Stimulated activated CD4-positive, alpha-beta T cell treated with anti-CD3 and anti-CD28 coated beads, Interleukin-2, amount 100 ng/mL, for 24 hours (primary cell): ENCODE measurements at regions not wholly inside any gene's neighbourhood (a gene's known extent, or its start where the extent isn't known, plus 50 kb on each side); places are given as distances from the start of the nearest gene placed in this dataset.
A peak's percentile ranks its signal among the peaks of the same experiment; 100 is the strongest.
"Not testable (repeated sequence)": the region's sequence is repeated elsewhere in the genome, so short reads cannot be mapped to it uniquely, and the experiment has no call there.

ENCODE experiments used
- DNase-seq, 2 donors: peaks; one replicate each; pipeline ENCODE4 v3.0.0-alpha.2; 2020

GRCh38 chr1:121519042-121519755, 334.4 kb downstream of the SRGAP2C start:
- DNase-seq: peak; percentile 79 to 89

GRCh38 chr1:121519756-121520286, 335.0 kb downstream of the SRGAP2C start:
- DNase-seq: not testable (repeated sequence)

- DNase-seq: no peak
Measured at GRCh38 chr1:121522061-121522759, 337.4 kb downstream of the SRGAP2C start.

- not testable (repeated sequence) for DNase-seq
Measured at GRCh38 chr1:121523112-121523511, 338.3 kb downstream of the SRGAP2C start.

GRCh38 chr1:121525355-121525754, 340.6 kb downstream of the SRGAP2C start:
- no peak for DNase-seq

- not testable (repeated sequence) for DNase-seq
Measured at GRCh38 chr1:121528958-121529357, 344.2 kb downstream of the SRGAP2C start.

GRCh38 chr1:121530026-121530425, 345.3 kb downstream of the SRGAP2C start:
- DNase-seq: not testable (repeated sequence)

- not testable (repeated sequence) for DNase-seq
Measured at GRCh38 chr1:121531747-121532146, 347.0 kb downstream of the SRGAP2C start.

- DNase-seq: not testable (repeated sequence)
Measured at GRCh38 chr1:121538148-121538547, 353.4 kb downstream of the SRGAP2C start.

- no peak for DNase-seq
Measured at GRCh38 chr1:121538943-121539575, 354.3 kb downstream of the SRGAP2C start.

GRCh38 chr1:121543988-121544387, 359.2 kb downstream of the SRGAP2C start:
- not testable (repeated sequence) for DNase-seq

- no peak for DNase-seq
Measured at GRCh38 chr1:121544500-121544899, 359.7 kb downstream of the SRGAP2C start.

- not testable (repeated sequence) for DNase-seq
Measured at GRCh38 chr1:121545899-121546298, 361.1 kb downstream of the SRGAP2C start.

- no peak for DNase-seq
Measured at GRCh38 chr1:121546830-121547591, 362.2 kb downstream of the SRGAP2C start.

GRCh38 chr1:121547726-121548125, 363.0 kb downstream of the SRGAP2C start:
- DNase-seq: not testable (repeated sequence)

- DNase-seq: not testable (repeated sequence)
Measured at GRCh38 chr1:121550817-121551216, 366.0 kb downstream of the SRGAP2C start.

- not testable (repeated sequence) for DNase-seq
Measured at GRCh38 chr1:121551491-121551890, 366.7 kb downstream of the SRGAP2C start.

- DNase-seq: not testable (repeated sequence)
Measured at GRCh38 chr1:121556560-121556959, 371.8 kb downstream of the SRGAP2C start.

- not testable (repeated sequence) for DNase-seq
Measured at GRCh38 chr1:121558034-121558433, 373.3 kb downstream of the SRGAP2C start.

GRCh38 chr1:121558514-121558913, 373.7 kb downstream of the SRGAP2C start:
- no peak for DNase-seq

GRCh38 chr1:121566346-121566745, 381.6 kb downstream of the SRGAP2C start:
- no peak for DNase-seq

GRCh38 chr1:121569428-121569827, 384.7 kb downstream of the SRGAP2C start:
- DNase-seq: no peak
